ENCODE measurements at regions not wholly inside any gene's neighbourhood (a gene's known extent, or its start where the extent isn't known, plus 50 kb on each side); places are given as distances from the start of the nearest gene placed in this dataset.

DNA sequence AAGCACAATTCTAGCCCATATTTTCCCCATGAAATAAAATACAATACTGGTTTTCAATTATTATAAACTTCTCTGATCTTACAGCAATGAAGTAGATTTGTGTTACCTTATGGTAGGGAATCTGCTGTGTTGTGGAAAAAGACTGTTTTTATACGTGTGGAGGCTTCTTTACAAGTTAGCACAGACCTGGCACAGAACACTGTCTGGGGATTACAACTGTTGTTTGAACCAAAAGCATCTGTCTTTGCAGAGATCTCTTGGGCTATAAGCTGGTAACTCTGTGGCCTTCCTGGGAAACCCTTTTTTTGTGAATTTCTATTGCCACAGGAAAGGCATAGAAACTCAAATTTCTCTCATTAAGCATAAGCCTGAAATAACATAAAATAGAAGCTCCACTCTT lies 581.9 kb downstream of the TUSC7 start:
- in situ Hi-C loops (cut with MboI), result no loop called here
- no peak for FAIRE-seq
- no peak for TF ChIP-seq ZNF318 (IDR thresholded peaks at IDR 0.05; ENCODE audit: borderline replicate concordance in 1 of 2, low read depth in 1 of 2)
- TF ChIP-seq, protein P1, sequence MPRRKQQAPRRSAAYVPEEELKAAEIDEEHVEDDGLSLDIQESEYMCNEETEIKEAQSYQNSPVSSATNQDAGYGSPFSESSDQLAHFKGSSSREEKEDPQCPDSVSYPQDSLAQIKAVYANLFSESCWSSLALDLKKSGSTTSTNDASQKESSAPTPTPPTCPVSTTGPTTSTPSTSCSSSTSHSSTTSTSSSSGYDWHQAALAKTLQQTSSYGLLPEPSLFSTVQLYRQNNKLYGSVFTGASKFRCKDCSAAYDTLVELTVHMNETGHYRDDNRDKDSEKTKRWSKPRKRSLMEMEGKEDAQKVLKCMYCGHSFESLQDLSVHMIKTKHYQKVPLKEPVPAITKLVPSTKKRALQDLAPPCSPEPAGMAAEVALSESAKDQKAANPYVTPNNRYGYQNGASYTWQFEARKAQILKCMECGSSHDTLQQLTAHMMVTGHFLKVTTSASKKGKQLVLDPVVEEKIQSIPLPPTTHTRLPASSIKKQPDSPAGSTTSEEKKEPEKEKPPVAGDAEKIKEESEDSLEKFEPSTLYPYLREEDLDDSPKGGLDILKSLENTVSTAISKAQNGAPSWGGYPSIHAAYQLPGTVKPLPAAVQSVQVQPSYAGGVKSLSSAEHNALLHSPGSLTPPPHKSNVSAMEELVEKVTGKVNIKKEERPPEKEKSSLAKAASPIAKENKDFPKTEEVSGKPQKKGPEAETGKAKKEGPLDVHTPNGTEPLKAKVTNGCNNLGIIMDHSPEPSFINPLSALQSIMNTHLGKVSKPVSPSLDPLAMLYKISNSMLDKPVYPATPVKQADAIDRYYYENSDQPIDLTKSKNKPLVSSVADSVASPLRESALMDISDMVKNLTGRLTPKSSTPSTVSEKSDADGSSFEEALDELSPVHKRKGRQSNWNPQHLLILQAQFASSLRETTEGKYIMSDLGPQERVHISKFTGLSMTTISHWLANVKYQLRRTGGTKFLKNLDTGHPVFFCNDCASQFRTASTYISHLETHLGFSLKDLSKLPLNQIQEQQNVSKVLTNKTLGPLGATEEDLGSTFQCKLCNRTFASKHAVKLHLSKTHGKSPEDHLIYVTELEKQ (CRISPR knock-in tag; IDR thresholded peaks at IDR 0.05), result no peak
- TF ChIP-seq ZFP91 (CRISPR knock-in tag; IDR thresholded peaks at IDR 0.05), result no peak
- no peak for TF ChIP-seq CREB1 (IDR thresholded peaks at IDR 0.05)
- no peak for TF ChIP-seq CREB1 (CRISPR knock-in tag; IDR thresholded peaks at IDR 0.05)
- no peak for TF ChIP-seq CTBP1 (IDR thresholded peaks at IDR 0.05; ENCODE audit: borderline replicate concordance)
- TF ChIP-seq NCOA2 (IDR thresholded peaks at IDR 0.05; ENCODE audit: partially characterized antibody in 2 of 2), result no peak
- no peak for TF ChIP-seq HDAC1 (IDR thresholded peaks at IDR 0.05)

More for the DNA sequence above, 581.9 kb downstream of the TUSC7 start:
- Histone ChIP-seq H3K27ac (ENCODE audit: extremely low read depth, low read depth, low read length) (no peak overlapping the region), H3K9me1 (ENCODE audit: control insufficient read depth, insufficient read depth, low read length) (no peaks in the 10 kb centered on the region), H3K4me1 (replicated peaks in 1 of 2; ENCODE audit: control insufficient read depth in 2 of 2, insufficient read depth in 2 of 2, low read length in 2 of 2) (no peaks in the 10 kb centered on the region), H3K4me3 (no peak overlapping the region), H3K4me2 (ENCODE audit: insufficient read depth, low read length) (no peak overlapping the region), H3K27me3 (ENCODE audit: control insufficient read depth in 2 of 2, insufficient read depth in 2 of 2, low read length in 2 of 2) (no peaks in the 10 kb centered on the region), H3K9me3 (replicated peaks; ENCODE audit: control insufficient read depth, insufficient read depth, low read depth, low read length) (no peaks in the 10 kb centered on the region), H3K79me2 (ENCODE audit: control insufficient read depth, insufficient read depth, low read length) (no peaks in the 10 kb centered on the region), H4K20me1 (replicated peaks; ENCODE audit: control insufficient read depth, insufficient read depth, low read length) (no peaks in the 10 kb centered on the region), H3K9ac (ENCODE audit: insufficient read depth in 1 of 2, low read depth in 2 of 2, low read length in 2 of 2) (no peak overlapping the region), H2AFZ (ENCODE audit: low read depth, low read length) (no peak overlapping the region), H3K36me3 (ENCODE audit: control insufficient read depth, insufficient read depth, low read length) (no peaks in the 10 kb centered on the region)
- BruUV-seq (replicated peaks), result no TSS peak
- DNase-seq (ENCODE audit: extremely low read depth in 1 of 4, low spot score in 3 of 4), result no peak
- no peak for ATAC-seq
- 0% methylated on average over 1 of the region's 1 CpG for WGBS (ENCODE audit: insufficient coverage, low coverage, missing lambda C conversion rate)
- intact Hi-C loops (cut with micrococcal nuclease), result no loop called here
- POLR2A ChIA-PET, result no interaction called here
- CTCF ChIA-PET (ENCODE audit: low intra/inter-chr PET ratio), result no interaction called here

Measured in K562 (cell line).